SK-N-MC (cell line): ENCODE measurements at regions not wholly inside any gene's neighbourhood (a gene's known extent, or its start where the extent isn't known, plus 50 kb on each side); places are given as distances from the start of the nearest gene placed in this dataset.

ENCODE experiments used
- DNase-seq: peaks from one replicate; pipeline ENCODE4 v3.0.0-alpha.2; 2011; ENCODE audit warnings: low read depth, low spot score
- H3K27ac ChIP-seq: fragments of 200-600 bp; sonication (generic); 2 replicates; pipeline ENCODE4 v1.5.1; 2016; ENCODE audit warnings: mixed run types
- H3K36me3 ChIP-seq: fragments of 200-600 bp; sonication (generic); 2 replicates; pipeline ENCODE4 v1.6.1; 2017; ENCODE audit warnings: antibody characterized with exemption, low read length, mixed read lengths; ENCODE audit not compliant: insufficient read depth
- H3K4me3 ChIP-seq: fragments of 200-600 bp; sonication (generic); 2 replicates; pipeline ENCODE4 v1.5.1; 2016
- H3K9ac ChIP-seq: fragments of 200-600 bp; sonication (generic); 2 replicates; pipeline ENCODE4 v1.8.0; 2017; ENCODE audit warnings: mixed run types, mixed read lengths; ENCODE audit not compliant: insufficient read length
- H3K9me3 ChIP-seq: fragments of 200-600 bp; sonication (generic); 2 replicates; pipeline ENCODE4 v1.6.1; 2017; ENCODE audit warnings: low read depth, mild to moderate bottlenecking, antibody characterized with exemption, low read length, moderate library complexity, mixed read lengths
- EZH2 ChIP-seq: fragments of 200-600 bp; sonication (generic); IDR thresholded peaks from one replicate; pipeline ENCODE4 v1.6.1; 2017; ENCODE audit warnings: antibody characterized with exemption
- FOXP2 ChIP-seq: optimal IDR thresholded peaks from 2 replicates; pipeline ENCODE3; 2011; ENCODE audit warnings: mild to moderate bottlenecking, moderate library complexity; ENCODE audit not compliant: insufficient read depth; ENCODE audit errors: extremely low read length, control extremely low read depth
- POLR2AphosphoS5 ChIP-seq: IDR thresholded peaks from 2 replicates; pipeline ENCODE4 v1.6.1; 2012; ENCODE audit warnings: mild to moderate bottlenecking, low read depth, low read length, borderline replicate concordance

DNA sequence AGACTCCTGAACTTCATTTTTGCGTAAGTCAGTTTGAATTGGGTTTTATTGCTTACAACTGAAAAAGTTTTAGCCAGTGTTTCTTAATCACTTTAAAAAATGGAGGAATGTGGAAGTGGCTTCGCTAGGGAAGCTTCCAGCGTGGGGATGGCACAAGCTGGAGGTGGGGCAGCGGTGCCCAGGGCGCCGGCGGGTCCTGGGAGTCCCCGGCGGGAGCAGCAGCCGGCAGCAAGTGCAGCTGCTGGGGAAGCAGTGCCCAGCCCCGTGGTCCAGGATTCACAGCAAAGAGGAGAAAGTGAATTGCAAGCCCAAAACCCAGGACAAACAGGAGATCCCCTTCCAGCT is 301.8 kb upstream of the PROK2 start:
- H3K27ac ChIP-seq, result no peak overlapping the region
- no peak overlapping the region for H3K4me3 ChIP-seq
- H3K36me3 ChIP-seq, result no peaks in the 10 kb centered on the region
- no peak for DNase-seq
- TF ChIP-seq EZH2 (no peak), FOXP2 (no peak), POLR2AphosphoS5 (no peak)
- H3K9me3 ChIP-seq, result no peaks in the 10 kb centered on the region
- H3K9ac ChIP-seq, result no peak overlapping the region

DNA sequence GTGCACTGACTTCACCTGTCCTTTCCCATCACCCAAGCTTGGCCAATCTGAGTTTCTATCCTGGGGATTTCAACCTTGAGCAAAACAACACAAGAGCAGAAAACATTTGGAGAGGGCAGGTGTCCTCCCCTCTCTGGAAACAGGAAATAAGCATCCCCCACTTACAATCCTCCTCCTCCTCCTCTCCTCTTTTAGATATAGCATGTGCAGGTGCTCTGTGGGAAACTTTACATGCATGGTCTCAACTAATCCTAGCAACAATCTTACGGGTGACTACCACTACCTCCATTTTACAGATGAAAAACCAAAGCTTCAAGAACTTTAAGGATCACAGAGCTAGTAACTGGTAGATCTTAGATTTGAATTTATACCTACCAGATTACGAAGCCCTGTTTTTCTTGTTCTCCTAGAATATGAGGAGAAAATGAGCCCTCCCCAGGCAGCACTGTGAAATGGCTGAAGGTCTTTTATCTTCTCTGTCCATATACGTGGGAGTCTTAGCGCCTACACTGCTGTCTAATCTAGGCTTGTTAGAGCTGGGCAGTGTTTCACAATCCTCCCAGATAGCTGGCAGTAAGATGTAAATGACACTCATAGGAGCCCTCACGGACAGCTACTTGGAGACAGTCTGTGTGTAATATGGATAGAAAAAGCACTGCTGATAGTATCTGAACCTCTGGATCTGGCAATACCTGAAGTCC is 301.2 kb upstream of the PROK2 start:
- H3K27ac ChIP-seq, result no peak overlapping the region
- TF ChIP-seq POLR2AphosphoS5, result no peak
- no peak for TF ChIP-seq EZH2
- TF ChIP-seq FOXP2, result no peak
- H3K9ac ChIP-seq, result no peak overlapping the region
- no peak for DNase-seq
- H3K4me3 ChIP-seq, result no peak overlapping the region
- H3K36me3 ChIP-seq, result no peaks in the 10 kb centered on the region
- H3K9me3 ChIP-seq, result no peaks in the 10 kb centered on the region

DNA sequence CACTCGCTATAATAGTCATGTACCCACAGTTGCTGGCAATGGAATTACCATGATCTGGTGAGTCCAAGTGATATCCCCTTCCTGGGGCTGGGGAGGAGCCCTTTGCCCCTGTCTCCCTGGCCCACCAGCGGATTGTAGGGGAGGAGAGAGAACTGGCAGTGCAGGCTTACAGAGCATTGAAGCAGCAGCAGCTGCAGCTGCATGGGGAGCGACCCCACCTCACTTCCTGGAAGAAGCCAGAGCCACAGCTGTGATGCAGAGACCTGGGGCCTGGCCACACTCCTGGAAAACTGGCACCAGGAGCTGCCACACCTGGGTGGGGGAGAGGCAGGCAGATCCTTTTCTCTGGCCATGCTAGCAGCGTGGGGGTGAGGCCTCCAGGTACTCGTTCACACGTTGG is 300.1 kb upstream of the PROK2 start:
- Histone ChIP-seq H3K27ac (no peak overlapping the region), H3K4me3 (no peak overlapping the region), H3K9me3 (no peaks in the 10 kb centered on the region), H3K36me3 (no peaks in the 10 kb centered on the region), H3K9ac (no peak overlapping the region)
- TF ChIP-seq FOXP2, result no peak
- TF ChIP-seq POLR2AphosphoS5, result no peak
- TF ChIP-seq EZH2, result no peak
- DNase-seq, result no peak

DNA sequence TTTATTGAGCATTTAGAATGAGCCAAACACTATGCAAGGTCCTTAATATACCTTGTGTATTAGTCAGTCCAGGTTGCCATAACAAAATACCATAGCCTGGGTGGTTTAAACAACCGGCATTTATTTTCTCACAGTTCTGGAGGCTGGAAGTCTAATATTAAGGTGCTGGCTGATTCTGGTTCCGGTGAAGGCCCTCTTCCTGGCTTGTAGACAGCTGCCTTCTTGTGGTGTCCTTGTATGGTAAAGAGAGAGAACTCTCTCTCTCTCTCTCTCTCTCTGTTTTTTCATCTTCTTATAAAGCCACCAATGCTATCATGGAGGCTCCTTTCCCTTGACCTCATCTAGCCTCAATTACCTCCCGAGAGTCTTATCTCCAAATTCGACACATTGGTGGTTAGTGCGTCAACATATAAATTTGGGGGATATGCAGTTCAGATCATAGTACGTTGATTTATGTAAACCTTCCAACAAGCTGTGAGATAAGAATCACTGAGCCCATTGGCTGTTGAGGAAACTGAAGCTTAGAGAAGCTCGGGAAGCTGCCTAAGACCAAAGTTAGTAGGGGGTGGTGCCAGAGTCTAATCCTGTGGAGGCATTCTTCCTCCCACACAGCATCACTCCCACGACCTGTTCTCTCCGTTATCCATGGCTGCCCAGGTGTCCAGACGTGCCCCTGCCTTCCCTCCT is 298.0 kb upstream of the PROK2 start:
- Histone ChIP-seq H3K9me3 (no peaks in the 10 kb centered on the region), H3K27ac (no peak overlapping the region), H3K36me3 (no peaks in the 10 kb centered on the region), H3K9ac (no peak overlapping the region), H3K4me3 (no peak overlapping the region)
- no peak for DNase-seq
- TF ChIP-seq POLR2AphosphoS5 (no peak), FOXP2 (no peak), EZH2 (no peak)

DNA sequence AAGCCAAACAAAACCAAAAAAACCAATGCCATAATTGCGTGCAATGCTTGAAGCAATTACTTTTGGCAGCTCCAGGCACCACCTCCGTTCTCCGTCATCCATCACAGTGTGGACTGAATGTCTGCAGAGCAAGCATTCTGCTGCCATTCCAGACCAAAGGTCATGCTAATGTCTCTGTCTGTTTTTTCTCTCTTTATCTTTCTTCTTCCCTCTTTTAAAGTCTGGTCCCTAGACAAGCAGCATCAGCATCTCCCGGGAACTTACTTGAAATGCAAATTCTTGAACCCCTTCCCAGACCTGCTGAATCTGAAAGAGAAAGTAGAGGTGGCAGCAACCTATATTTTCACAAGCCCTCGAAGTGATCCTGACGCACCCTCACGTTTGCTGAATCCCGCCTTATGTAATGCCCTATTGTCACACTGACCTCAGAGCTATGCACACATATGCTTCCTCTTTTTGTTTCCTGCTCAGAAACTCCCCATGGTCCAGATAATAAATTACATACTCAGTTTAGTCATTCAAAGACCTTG is 297.3 kb upstream of the PROK2 start:
- H3K9ac ChIP-seq, result no peak overlapping the region
- no peaks in the 10 kb centered on the region for H3K9me3 ChIP-seq
- DNase-seq, result no peak
- TF ChIP-seq FOXP2 (no peak), POLR2AphosphoS5 (no peak), EZH2 (no peak)
- no peak overlapping the region for H3K27ac ChIP-seq
- no peaks in the 10 kb centered on the region for H3K36me3 ChIP-seq
- no peak overlapping the region for H3K4me3 ChIP-seq

DNA sequence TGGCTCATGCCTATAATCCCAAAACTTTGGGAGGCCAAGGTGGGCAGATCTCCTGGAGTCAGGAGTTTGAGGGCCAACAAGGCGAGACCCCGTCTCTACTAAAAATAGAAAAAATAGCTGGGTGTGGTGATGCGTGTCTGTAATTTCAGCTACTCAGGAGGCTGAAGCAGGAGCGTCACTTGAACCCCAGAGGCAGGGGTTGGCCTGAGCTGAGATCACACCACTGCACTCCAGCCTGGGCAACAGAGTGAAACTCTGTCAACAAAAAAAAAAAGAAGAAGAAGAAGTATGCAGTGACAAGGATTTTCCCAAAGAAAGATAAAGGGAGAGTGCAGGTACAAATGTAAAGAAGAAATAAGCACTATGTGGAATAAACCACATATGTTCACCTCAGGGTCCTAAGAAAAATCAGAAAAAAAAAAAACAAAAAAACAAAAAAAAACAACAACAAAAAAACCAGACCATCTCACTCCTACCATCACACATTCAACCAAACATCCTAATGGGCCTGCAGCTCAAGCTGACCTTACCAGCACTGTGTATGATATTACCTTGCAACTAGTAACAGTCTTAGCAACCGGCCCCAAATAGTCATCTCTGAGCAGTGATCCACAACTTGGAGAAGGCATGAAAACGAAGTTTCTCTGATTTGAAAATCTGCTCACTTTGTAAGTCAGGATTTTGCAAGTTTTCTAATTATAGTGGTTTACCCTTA is 296.7 kb upstream of the PROK2 start:
- H3K27ac ChIP-seq, result no peak overlapping the region

DNA sequence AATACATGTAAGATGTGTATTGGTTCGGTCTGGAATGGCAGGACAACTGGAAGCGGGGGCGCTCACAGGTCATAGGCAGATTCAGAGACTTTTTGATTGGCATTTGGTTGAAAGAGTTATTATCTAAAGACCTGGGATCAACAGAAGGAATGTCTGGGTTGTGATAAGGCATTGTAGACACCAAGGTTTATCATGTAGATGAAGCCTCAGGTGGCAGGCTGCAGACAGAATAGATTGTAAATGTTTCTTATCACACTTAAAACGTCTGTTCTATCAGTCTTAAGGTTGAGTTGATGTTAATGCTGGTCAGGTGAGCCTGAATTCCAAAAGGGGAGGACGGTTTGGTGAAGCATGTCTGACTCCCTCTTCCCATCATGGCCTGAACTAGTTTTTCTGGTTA is 295.9 kb upstream of the PROK2 start:
- H3K4me3 ChIP-seq, result no peak overlapping the region
- no peak for DNase-seq
- H3K9me3 ChIP-seq, result no peaks in the 10 kb centered on the region
- no peak overlapping the region for H3K9ac ChIP-seq
- H3K27ac ChIP-seq, result no peak overlapping the region
- no peak for TF ChIP-seq POLR2AphosphoS5
- H3K36me3 ChIP-seq, result no peaks in the 10 kb centered on the region

More for the DNA sequence above, 296.7 kb upstream of the PROK2 start:
- Histone ChIP-seq H3K9me3 (no peaks in the 10 kb centered on the region), H3K9ac (no peak overlapping the region), H3K4me3 (no peak overlapping the region), H3K36me3 (no peaks in the 10 kb centered on the region)
- TF ChIP-seq EZH2 (no peak), FOXP2 (no peak), POLR2AphosphoS5 (no peak)
- no peak for DNase-seq

DNA sequence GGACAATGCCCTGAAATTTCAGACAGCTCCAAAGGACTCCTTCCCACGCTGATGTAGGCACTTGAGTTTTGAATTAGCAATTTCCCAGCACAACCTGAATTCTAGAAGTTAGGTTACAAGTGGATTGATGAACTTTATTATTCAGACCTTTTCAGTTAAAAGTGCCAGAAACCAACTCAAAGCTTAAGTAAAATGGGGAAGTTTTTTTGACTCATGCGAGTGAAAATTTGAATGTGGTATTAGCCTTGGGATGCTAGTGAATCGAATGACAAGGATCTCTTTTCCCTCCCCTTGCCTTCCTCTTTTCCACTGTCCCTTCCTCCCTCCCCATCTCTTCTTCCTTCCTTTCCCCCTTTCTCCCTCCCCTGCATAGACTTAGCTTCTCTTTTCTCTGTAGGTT is 295.1 kb upstream of the PROK2 start:
- DNase-seq, result no peak
- H3K27ac ChIP-seq, result no peak overlapping the region
- H3K9ac ChIP-seq, result no peak overlapping the region
- H3K4me3 ChIP-seq, result no peak overlapping the region
- no peaks in the 10 kb centered on the region for H3K9me3 ChIP-seq
- no peaks in the 10 kb centered on the region for H3K36me3 ChIP-seq
- TF ChIP-seq EZH2 (no peak), POLR2AphosphoS5 (no peak), FOXP2 (no peak)
